Liver (tissue), 7 donors: ENCODE measurements at regions not wholly inside any gene's neighbourhood (a gene's known extent, or its start where the extent isn't known, plus 50 kb on each side); places are given as distances from the start of the nearest gene placed in this dataset.

Experiments used
- DNase-seq: peaks from one replicate; pipeline ENCODE4 v3.0.0-alpha.2; 2017; ENCODE audit warnings: low spot score
- H3K27ac ChIP-seq, 2 donors: one replicate each; pipeline ENCODE4 v1.7.0; 2013; ENCODE audit warnings: inconsistent platforms in 2 of 2, low read length in 2 of 2, control low read depth in 1 of 2, low read depth in 1 of 2, mild to moderate bottlenecking in 1 of 2
- H3K27me3 ChIP-seq, 4 donors: one replicate each; pipeline versions ENCODE4 v1.6.1 to v1.7.0; 2013; ENCODE audit warnings: low read length in 3 of 4, inconsistent platforms in 1 of 4, mild to moderate bottlenecking in 1 of 4, moderate library complexity in 1 of 4; ENCODE audit not compliant: control insufficient read depth in 4 of 4, insufficient read depth in 4 of 4
- H3K36me3 ChIP-seq, 4 donors: one replicate each; pipeline versions ENCODE4 v1.6.1 to v1.7.0; 2013; ENCODE audit warnings: low read length in 3 of 4, mild to moderate bottlenecking in 3 of 4, low read depth in 1 of 4, moderate library complexity in 1 of 4; ENCODE audit not compliant: control insufficient read depth in 4 of 4, insufficient read depth in 3 of 4
- H3K4me1 ChIP-seq, 4 donors: one replicate each; pipeline versions ENCODE4 v1.6.1 to v1.7.0; 2013; ENCODE audit warnings: low read length in 3 of 4, mild to moderate bottlenecking in 3 of 4, moderate library complexity in 1 of 4; ENCODE audit not compliant: control insufficient read depth in 4 of 4, insufficient read depth in 4 of 4
- H3K4me3 ChIP-seq, 3 donors: one replicate each; pipeline versions ENCODE4 v1.6.1 to v1.7.0; 2013; ENCODE audit warnings: low read length in 3 of 3, control low read depth in 1 of 3, low read depth in 1 of 3, mild to moderate bottlenecking in 1 of 3
- H3K9ac ChIP-seq, 2 donors: one replicate each; pipeline ENCODE4 v1.7.0; 2013; ENCODE audit warnings: low read length in 2 of 2, mild to moderate bottlenecking in 2 of 2, moderate library complexity in 2 of 2, control low read depth in 1 of 2, low read depth in 1 of 2
- H3K9me3 ChIP-seq, 4 donors: one replicate each; pipeline versions ENCODE4 v1.6.1 to v1.7.0; 2013; ENCODE audit warnings: low read length in 3 of 4; ENCODE audit not compliant: control insufficient read depth in 4 of 4
- EGR1 ChIP-seq, 2 donors: IDR thresholded peaks; 2 replicates each; pipeline ENCODE4 v1.6.1; 2016 to 2018; ENCODE audit warnings: antibody characterized with exemption in 2 of 2, low read depth in 2 of 2
- FOXA1 ChIP-seq: IDR thresholded peaks from 2 replicates; pipeline ENCODE4 v1.6.1; 2016; ENCODE audit warnings: antibody characterized with exemption
- FOXA2 ChIP-seq: IDR thresholded peaks from 2 replicates; pipeline ENCODE4 v1.6.1; 2016; ENCODE audit warnings: antibody characterized with exemption
- GABPA ChIP-seq, 2 donors: IDR thresholded peaks in 1 of 2; conservative IDR thresholded peaks in 1 of 2; 2 replicates each; pipeline ENCODE4 v1.6.1; 2016; ENCODE audit warnings: antibody characterized with exemption in 2 of 2, mild to moderate bottlenecking in 1 of 2, moderate library complexity in 1 of 2
- HNF4A ChIP-seq, 2 donors: conservative IDR thresholded peaks; 2 replicates each; pipeline ENCODE4 v1.6.1; 2016; ENCODE audit warnings: antibody characterized with exemption in 2 of 2, mild to moderate bottlenecking in 2 of 2
- JUND ChIP-seq, 2 donors: IDR thresholded peaks; 2 replicates each; pipeline ENCODE4 v1.6.1; 2016; ENCODE audit warnings: antibody characterized with exemption in 2 of 2
- MAX ChIP-seq: IDR thresholded peaks from 2 replicates; pipeline ENCODE4 v1.6.1; 2016; ENCODE audit warnings: antibody characterized with exemption
- NR2F2 ChIP-seq: IDR thresholded peaks from 2 replicates; pipeline ENCODE4 v1.6.1; 2016; ENCODE audit warnings: antibody characterized with exemption
- RAD21 ChIP-seq, 2 donors: IDR thresholded peaks; 2 replicates each; pipeline ENCODE4 v1.6.1; 2016; ENCODE audit warnings: antibody characterized with exemption in 2 of 2, mild to moderate bottlenecking in 2 of 2
- REST ChIP-seq: IDR thresholded peaks from 2 replicates; pipeline ENCODE4 v1.6.1; 2016; ENCODE audit warnings: antibody characterized with exemption, mild to moderate bottlenecking
- SP1 ChIP-seq: IDR thresholded peaks from 2 replicates; pipeline ENCODE4 v1.6.1; 2018; ENCODE audit warnings: antibody characterized with exemption, mild to moderate bottlenecking
- TAF1 ChIP-seq: conservative IDR thresholded peaks from 2 replicates; pipeline ENCODE4 v1.6.1; 2016; ENCODE audit warnings: antibody characterized with exemption, mild to moderate bottlenecking
- YY1 ChIP-seq: IDR thresholded peaks from 2 replicates; pipeline ENCODE4 v1.6.1; 2016; ENCODE audit warnings: antibody characterized with exemption, mild to moderate bottlenecking
- WGBS: extraction: QIAGEN DNeasy Blood & Tissue Kit; methylation state at CpG from one replicate; pipeline ENCODE4 v1.1.7; 2013; 5-methylcytosine and 5-hydroxymethylcytosine counted together
- TF ChIP-seq, protein P1 (sequence below): IDR thresholded peaks from 2 replicates; pipeline ENCODE4 v1.6.1; 2016; ENCODE audit warnings: antibody characterized with exemption
- TF ChIP-seq, protein P2 (sequence below): IDR thresholded peaks from 2 replicates; pipeline ENCODE4 v1.6.1; 2016; ENCODE audit warnings: antibody characterized with exemption
- donor health status: healthy.
- donor health status: healthy.
- donor health status: healthy.
- donor health status: healthy.

DNA sequence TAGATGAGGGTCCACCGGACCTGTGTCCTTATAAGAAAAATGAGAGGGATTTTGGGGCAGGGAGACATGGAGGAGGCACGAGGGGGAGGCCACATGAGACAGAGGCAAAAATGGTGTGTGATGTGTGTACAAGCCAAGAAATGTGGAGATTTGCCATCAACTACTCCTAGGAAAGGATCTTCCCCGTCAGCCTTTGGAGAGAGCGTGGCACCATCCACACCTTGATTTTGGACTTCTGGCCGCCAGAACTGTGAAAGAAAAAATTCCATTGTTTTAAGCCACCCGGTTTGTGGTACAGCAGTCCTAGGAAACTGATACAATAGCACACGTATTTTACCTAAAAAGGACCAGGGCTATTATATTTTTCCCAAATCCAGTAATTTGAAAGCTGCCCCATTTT, 829.0 kb upstream of the SALL3 start:
- no peak overlapping the region for H3K27ac ChIP-seq
- peaks cover 0 to 3% (median 0%) of the 10 kb centered on the region in 4 donors for H3K9me3 ChIP-seq
- H3K27me3 ChIP-seq, result no peaks in the 10 kb centered on the region
- H3K4me1 ChIP-seq, result no peaks in the 10 kb centered on the region
- TF ChIP-seq, protein P1, sequence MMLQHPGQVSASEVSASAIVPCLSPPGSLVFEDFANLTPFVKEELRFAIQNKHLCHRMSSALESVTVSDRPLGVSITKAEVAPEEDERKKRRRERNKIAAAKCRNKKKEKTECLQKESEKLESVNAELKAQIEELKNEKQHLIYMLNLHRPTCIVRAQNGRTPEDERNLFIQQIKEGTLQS, result no peak
- no peak for TF ChIP-seq MAX
- no peak for TF ChIP-seq REST
- TF ChIP-seq FOXA1, result no peak
- TF ChIP-seq GABPA (IDR thresholded peaks at IDR 0.05 in 1 of 2, conservative IDR thresholded peaks at IDR 0.05 in 1 of 2), result no peak
- TF ChIP-seq HNF4A (conservative IDR thresholded peaks at IDR 0.05), result no peak
- TF ChIP-seq FOXA2, result no peak
- TF ChIP-seq JUND (IDR thresholded peaks at IDR 0.05), result no peak
- TF ChIP-seq NR2F2, result no peak
- no peak for TF ChIP-seq YY1
- no peak for TF ChIP-seq EGR1 (IDR thresholded peaks at IDR 0.05; ENCODE audit: low read depth in 2 of 2)
- TF ChIP-seq, protein P2, sequence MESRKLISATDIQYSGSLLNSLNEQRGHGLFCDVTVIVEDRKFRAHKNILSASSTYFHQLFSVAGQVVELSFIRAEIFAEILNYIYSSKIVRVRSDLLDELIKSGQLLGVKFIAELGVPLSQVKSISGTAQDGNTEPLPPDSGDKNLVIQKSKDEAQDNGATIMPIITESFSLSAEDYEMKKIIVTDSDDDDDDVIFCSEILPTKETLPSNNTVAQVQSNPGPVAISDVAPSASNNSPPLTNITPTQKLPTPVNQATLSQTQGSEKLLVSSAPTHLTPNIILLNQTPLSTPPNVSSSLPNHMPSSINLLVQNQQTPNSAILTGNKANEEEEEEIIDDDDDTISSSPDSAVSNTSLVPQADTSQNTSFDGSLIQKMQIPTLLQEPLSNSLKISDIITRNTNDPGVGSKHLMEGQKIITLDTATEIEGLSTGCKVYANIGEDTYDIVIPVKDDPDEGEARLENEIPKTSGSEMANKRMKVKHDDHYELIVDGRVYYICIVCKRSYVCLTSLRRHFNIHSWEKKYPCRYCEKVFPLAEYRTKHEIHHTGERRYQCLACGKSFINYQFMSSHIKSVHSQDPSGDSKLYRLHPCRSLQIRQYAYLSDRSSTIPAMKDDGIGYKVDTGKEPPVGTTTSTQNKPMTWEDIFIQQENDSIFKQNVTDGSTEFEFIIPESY, result no peak
- 80% methylated on average over 7 of the region's 7 CpGs for WGBS
- H3K9ac ChIP-seq, result no peak overlapping the region
- no peak for DNase-seq
- no peak overlapping the region for H3K4me3 ChIP-seq
- H3K36me3 ChIP-seq, result no peaks in the 10 kb centered on the region

GRCh38 chr18:78151234-78151633, 828.4 kb upstream of the SALL3 start:
- no peaks in the 10 kb centered on the region for H3K4me1 ChIP-seq
- WGBS, result 91% methylated on average over 9 of the region's 9 CpGs

More at GRCh38 chr18:78151234-78151633, 828.4 kb upstream of the SALL3 start:
- no peak overlapping the region for H3K27ac ChIP-seq
- no peak overlapping the region for H3K9ac ChIP-seq
- H3K9me3 ChIP-seq, result peaks cover 0 to 3% (median 0%) of the 10 kb centered on the region in 4 donors
- TF ChIP-seq RAD21 (IDR thresholded peaks at IDR 0.05) (no peak), FOXA1 (no peak), EGR1 (IDR thresholded peaks at IDR 0.05; ENCODE audit: low read depth in 2 of 2) (no peak), TAF1 (no peak), SP1 (no peak), JUND (IDR thresholded peaks at IDR 0.05) (no peak), NR2F2 (no peak), MAX (no peak), GABPA (IDR thresholded peaks at IDR 0.05 in 1 of 2, conservative IDR thresholded peaks at IDR 0.05 in 1 of 2) (no peak), REST (no peak), FOXA2 (no peak), HNF4A (conservative IDR thresholded peaks at IDR 0.05) (no peak)
- TF ChIP-seq, protein P2, result no peak
- TF ChIP-seq, protein P1, result no peak
- no peak for DNase-seq
- H3K36me3 ChIP-seq, result no peaks in the 10 kb centered on the region
- H3K4me3 ChIP-seq, result no peak overlapping the region
- no peaks in the 10 kb centered on the region for H3K27me3 ChIP-seq
